AG09319 (cell line): ENCODE measurements at regions not wholly inside any gene's neighbourhood (a gene's known extent, or its start where the extent isn't known, plus 50 kb on each side); places are given as distances from the start of the nearest gene placed in this dataset.
"Not testable (repeated sequence)": the region's sequence is repeated elsewhere in the genome, so short reads cannot be mapped to it uniquely, and the experiment has no call there.

Experiments
- DNase-seq: peaks from one replicate; pipeline ENCODE4 v3.0.0-alpha.2; 2010; ENCODE audit warnings: low read depth; ENCODE audit errors: extremely low read depth
- TF ChIP-seq, protein P1 (sequence below): IDR thresholded peaks from 2 replicates; pipeline ENCODE4 v1.5.1; 2011; ENCODE audit warnings: low read depth, mild to moderate bottlenecking, inconsistent platforms, low read length, moderate library complexity

DNA sequence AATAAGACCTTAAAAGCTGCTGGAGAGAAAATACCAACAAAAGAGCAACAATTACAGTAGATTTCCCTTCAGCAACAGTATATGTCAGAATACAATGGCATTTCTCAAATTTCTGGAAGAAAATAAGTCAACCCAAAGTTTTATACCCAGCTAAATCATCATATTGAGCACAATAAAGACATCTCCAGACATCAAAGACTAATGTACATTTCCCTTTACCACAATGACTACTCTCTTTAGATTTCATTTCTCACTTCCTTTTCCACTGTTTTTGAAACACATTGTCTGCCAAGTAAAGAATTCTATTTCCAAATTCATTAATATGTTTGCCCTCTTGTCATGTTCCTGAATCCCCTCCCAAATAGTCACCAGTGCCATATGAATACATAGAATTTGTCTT is 111.4 kb downstream of the POU4F1 start:
- TF ChIP-seq, protein P1, sequence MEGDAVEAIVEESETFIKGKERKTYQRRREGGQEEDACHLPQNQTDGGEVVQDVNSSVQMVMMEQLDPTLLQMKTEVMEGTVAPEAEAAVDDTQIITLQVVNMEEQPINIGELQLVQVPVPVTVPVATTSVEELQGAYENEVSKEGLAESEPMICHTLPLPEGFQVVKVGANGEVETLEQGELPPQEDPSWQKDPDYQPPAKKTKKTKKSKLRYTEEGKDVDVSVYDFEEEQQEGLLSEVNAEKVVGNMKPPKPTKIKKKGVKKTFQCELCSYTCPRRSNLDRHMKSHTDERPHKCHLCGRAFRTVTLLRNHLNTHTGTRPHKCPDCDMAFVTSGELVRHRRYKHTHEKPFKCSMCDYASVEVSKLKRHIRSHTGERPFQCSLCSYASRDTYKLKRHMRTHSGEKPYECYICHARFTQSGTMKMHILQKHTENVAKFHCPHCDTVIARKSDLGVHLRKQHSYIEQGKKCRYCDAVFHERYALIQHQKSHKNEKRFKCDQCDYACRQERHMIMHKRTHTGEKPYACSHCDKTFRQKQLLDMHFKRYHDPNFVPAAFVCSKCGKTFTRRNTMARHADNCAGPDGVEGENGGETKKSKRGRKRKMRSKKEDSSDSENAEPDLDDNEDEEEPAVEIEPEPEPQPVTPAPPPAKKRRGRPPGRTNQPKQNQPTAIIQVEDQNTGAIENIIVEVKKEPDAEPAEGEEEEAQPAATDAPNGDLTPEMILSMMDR: no peak

DNA sequence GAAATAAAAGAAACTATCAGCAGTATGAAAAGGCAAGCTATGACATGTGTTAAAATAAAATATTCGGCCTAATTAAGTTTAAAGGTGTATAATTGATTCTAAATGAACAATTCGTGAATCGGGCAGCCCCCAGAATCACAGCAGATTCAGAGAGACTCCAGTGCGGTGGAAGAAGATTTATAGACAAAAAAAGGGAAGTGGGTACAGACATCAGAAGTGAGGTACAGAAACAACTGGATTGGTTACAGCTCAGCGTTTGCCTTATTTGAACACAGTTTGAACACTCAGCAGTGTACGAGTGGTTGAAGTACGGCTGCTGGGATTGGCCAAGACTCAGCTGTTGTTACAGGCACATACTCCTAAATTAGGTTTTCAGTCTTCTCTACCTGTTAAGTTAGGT is 113.1 kb downstream of the POU4F1 start:
- DNase-seq: not testable (repeated sequence)

More for the DNA sequence above, 111.4 kb downstream of the POU4F1 start:
- no peak for DNase-seq

DNA sequence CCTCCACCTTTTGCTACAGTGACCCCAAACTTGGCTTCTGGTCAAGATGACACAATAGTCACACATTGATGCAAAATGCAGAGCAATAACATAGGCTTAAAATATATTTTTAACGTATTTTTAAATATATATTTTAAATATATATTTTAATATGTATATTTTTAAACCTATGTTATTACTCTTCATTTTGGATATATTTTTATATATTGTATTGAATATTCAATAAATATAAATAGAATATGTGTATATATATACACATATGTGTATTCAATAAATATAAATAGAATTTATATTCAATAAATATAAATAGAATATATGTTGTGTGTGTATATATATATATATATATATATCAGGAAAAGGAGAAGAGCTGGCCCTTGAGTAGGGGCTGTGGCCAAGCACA is 115.6 kb downstream of the POU4F1 start:
- TF ChIP-seq, protein P1: no peak
- DNase-seq: no peak

DNA sequence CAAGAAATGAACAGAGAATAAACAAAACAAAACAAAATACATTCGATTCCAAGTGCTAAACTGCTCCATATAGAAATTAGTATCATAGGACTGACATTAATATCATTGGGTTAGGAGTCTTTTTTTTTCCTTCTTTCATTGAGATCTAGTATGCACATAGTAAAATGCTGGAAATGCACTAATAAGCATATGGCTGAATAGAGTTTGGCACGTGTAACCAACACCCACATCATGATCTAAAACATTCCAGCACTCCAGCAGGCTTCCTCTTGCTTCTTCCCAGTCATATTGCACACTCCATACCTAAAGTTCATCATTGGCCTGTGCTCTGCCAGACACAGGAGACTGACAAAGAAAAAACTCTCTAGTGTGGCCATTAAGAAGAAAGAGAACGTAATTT is 117.5 kb downstream of the POU4F1 start:
- TF ChIP-seq, protein P1: no peak
- no peak for DNase-seq

DNA sequence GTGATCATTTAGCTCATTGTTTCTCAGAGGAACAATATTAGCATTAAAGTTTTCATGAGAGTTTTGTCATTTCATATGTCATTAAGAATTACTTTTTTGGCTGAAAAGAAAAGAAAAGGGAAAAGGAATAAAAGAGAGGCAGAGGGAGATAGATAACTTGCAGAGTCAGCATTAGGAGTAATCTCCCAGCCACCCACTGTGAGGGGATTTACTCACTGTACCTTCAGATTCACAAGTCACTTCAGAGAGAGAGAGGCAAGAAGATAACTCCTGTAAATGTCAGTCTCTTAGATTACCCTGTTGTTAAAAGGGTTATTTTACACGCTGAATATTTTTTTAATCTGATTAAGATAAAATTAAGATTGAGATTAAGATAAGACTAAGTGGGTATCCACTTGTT is 125.2 kb downstream of the POU4F1 start:
- TF ChIP-seq, protein P1: no peak
- no peak for DNase-seq

DNA sequence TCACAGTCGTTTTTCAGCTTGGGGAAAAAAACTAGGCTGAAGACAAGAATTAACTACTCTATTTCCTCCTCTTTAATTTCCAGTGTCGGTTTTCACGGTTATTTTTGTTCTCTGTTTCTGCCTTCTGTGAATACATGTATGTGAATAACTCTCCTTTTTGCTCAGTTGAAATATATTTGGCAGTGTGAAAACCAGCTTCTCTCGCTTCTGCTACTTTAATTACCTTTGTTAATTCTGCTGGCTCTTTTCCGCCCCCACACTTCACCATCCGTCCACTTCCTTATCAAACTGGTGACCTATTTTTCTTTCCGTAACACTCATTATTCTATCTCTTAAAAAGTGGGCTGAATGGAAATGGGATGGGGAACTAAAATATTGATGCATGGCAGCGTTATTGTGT is 126.4 kb downstream of the POU4F1 start:
- no peak for DNase-seq
- TF ChIP-seq, protein P1: no peak

DNA sequence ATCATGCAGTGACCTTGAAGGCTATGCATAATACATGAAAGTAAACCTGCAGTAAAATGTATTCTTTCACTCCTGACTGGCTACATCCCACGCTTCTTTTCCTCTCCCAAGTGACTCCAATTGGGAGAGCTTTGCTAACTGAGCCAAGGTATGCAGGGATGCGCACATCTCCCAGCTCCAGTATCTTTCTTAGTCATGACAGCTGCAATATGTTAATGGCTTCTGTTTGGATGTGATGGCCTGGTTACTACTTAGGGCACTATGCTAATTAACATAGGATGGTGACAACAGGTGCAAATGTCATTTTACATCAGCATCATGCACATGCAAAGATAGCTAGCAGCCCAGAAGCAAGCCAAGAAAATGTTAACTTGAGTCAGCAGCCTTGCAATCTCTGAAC is 134.7 kb downstream of the POU4F1 start:
- DNase-seq: no peak
- TF ChIP-seq, protein P1: no peak

DNA sequence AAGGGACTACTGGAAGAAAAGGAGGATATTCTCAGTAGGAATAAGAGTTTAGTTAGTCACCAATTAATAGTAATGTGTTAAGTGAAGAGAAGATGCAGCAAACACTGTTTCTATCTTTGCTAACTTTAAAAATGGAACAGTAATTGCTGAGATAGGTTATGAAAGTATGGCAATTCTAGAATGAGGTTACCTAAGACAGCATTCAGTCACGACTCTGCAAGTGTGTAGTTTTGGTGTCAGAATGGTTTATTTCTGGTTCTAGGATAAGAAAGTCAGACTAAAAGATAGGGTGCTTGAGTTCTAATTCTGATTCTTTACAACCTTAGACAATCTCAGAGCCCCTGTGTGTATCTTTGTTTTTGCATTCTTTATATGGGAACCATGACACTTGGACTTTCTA is 138.1 kb downstream of the POU4F1 start:
- TF ChIP-seq, protein P1: no peak
- DNase-seq: no peak
